ENCODE measurements at regions not wholly inside any gene's neighbourhood (a gene's known extent, or its start where the extent isn't known, plus 50 kb on each side); places are given as distances from the start of the nearest gene placed in this dataset.

- TF ChIP-seq CTCF (IDR thresholded peaks at IDR 0.05) = no peak
- TF ChIP-seq ATF1 (CRISPR knock-in tag; IDR thresholded peaks at IDR 0.05) = no peak
- TF ChIP-seq USF2 (CRISPR knock-in tag; IDR thresholded peaks at IDR 0.05) = no peak
- no peak for TF ChIP-seq NR3C1 (CRISPR knock-in tag; conservative IDR thresholded peaks at IDR 0.05; ENCODE audit: low read depth)
- TF ChIP-seq PRDM15 (CRISPR knock-in tag; IDR thresholded peaks at IDR 0.05) = no peak
- no peak for TF ChIP-seq E2F5 (CRISPR knock-in tag; IDR thresholded peaks at IDR 0.05)
- TF ChIP-seq ARID4B (CRISPR knock-in tag; IDR thresholded peaks at IDR 0.05; ENCODE audit: borderline replicate concordance) = no peak
- TF ChIP-seq ZNF121 (CRISPR knock-in tag; IDR thresholded peaks at IDR 0.05) = no peak
- no peak for TF ChIP-seq ZBTB21 (CRISPR knock-in tag; IDR thresholded peaks at IDR 0.05; ENCODE audit: borderline replicate concordance)
These were observed 831.5 kb upstream of the NR2F2 start for GRCh38 chr15:95498961-95499360.
